H9 (cell line): ENCODE measurements at regions not wholly inside any gene's neighbourhood (a gene's known extent, or its start where the extent isn't known, plus 50 kb on each side); places are given as distances from the start of the nearest gene placed in this dataset.

Experiments used
- DNase-seq: peaks from one replicate; pipeline ENCODE4 v3.0.0-alpha.2; 2017
- H2AFZ ChIP-seq: one replicate; pipeline ENCODE4 v1.6.1; 2013; ENCODE audit warnings: mild to moderate bottlenecking, low read length, control low read depth, moderate library complexity
- H2AK5ac ChIP-seq: 2 replicates; pipeline ENCODE4 v1.6.1; 2013; ENCODE audit warnings: low read length, control low read depth, mixed read lengths; ENCODE audit not compliant: insufficient read length
- H2BK120ac ChIP-seq: one replicate; pipeline ENCODE4 v1.6.1; 2013; ENCODE audit warnings: low read depth, mild to moderate bottlenecking, low read length, control low read depth, inconsistent platforms; ENCODE audit not compliant: poor library complexity, severe bottlenecking
- H2BK12ac ChIP-seq: 2 replicates; pipeline ENCODE4 v1.6.1; 2013; ENCODE audit warnings: low read length, control low read depth, mixed read lengths, low read depth; ENCODE audit not compliant: insufficient read length
- H2BK15ac ChIP-seq: 2 replicates; pipeline ENCODE4 v1.6.1; 2013; ENCODE audit warnings: low read depth, low read length, control low read depth
- H2BK20ac ChIP-seq: one replicate; pipeline ENCODE4 v1.6.1; 2013; ENCODE audit warnings: low read depth, mild to moderate bottlenecking, low read length, control low read depth, inconsistent platforms; ENCODE audit not compliant: poor library complexity, severe bottlenecking
- H2BK5ac ChIP-seq: 2 replicates; pipeline ENCODE4 v1.6.1; 2013; ENCODE audit warnings: low read length, control low read depth, mixed read lengths; ENCODE audit not compliant: insufficient read length
- H3K14ac ChIP-seq: 2 replicates; pipeline ENCODE4 v1.6.1; 2013; ENCODE audit warnings: low read length, control low read depth; ENCODE audit not compliant: insufficient read depth
- H3K18ac ChIP-seq: 2 replicates; pipeline ENCODE4 v1.6.1; 2013; ENCODE audit warnings: low read depth, mild to moderate bottlenecking, mixed read lengths, low read length, control low read depth; ENCODE audit not compliant: insufficient read length
- H3K23ac ChIP-seq: 2 replicates; pipeline ENCODE4 v1.6.1; 2013; ENCODE audit warnings: low read length, control low read depth, mixed read lengths, low read depth; ENCODE audit not compliant: insufficient read length
- H3K23me2 ChIP-seq: 2 replicates; pipeline ENCODE4 v1.6.1; 2013; ENCODE audit warnings: low read depth, mild to moderate bottlenecking, mixed read lengths, low read length, control low read depth; ENCODE audit not compliant: insufficient read length, poor library complexity, severe bottlenecking
- H3K27ac ChIP-seq: 2 replicates; pipeline ENCODE4 v1.5.1; 2013; ENCODE audit warnings: low read length, control low read depth, mixed read lengths, low read depth; ENCODE audit not compliant: insufficient read length
- H3K27me3 ChIP-seq: 2 replicates; pipeline ENCODE4 v1.6.1; 2013; ENCODE audit warnings: low read length, control low read depth, inconsistent platforms; ENCODE audit not compliant: insufficient read depth
- H3K4ac ChIP-seq: 2 replicates; pipeline ENCODE4 v1.6.1; 2013; ENCODE audit warnings: low read depth, mild to moderate bottlenecking, control low read depth, inconsistent platforms, low read length, moderate library complexity
- H3K4me1 ChIP-seq: 2 replicates; pipeline ENCODE4 v1.6.1; 2013; ENCODE audit warnings: low read length, control low read depth, inconsistent platforms; ENCODE audit not compliant: insufficient read depth
- H3K4me2 ChIP-seq: 2 replicates; pipeline ENCODE4 v1.6.1; 2013; ENCODE audit warnings: low read length, control low read depth, mixed read lengths; ENCODE audit not compliant: insufficient read length, insufficient read depth
- H3K56ac ChIP-seq: 2 replicates; pipeline ENCODE4 v1.6.1; 2013; ENCODE audit warnings: low read depth, mild to moderate bottlenecking, mixed read lengths, low read length, control low read depth; ENCODE audit not compliant: insufficient read length
- H3K79me1 ChIP-seq: 2 replicates; pipeline ENCODE4 v1.6.1; 2013; ENCODE audit warnings: low read depth, mild to moderate bottlenecking, moderate library complexity, low read length, control low read depth, inconsistent platforms; ENCODE audit not compliant: insufficient read depth, poor library complexity, severe bottlenecking
- H3K79me2 ChIP-seq: 2 replicates; pipeline ENCODE4 v1.6.1; 2013; ENCODE audit warnings: low read length, control low read depth, inconsistent platforms; ENCODE audit not compliant: insufficient read depth
- H3K9ac ChIP-seq: 2 replicates; pipeline ENCODE4 v1.6.1; 2013; ENCODE audit warnings: low read length, control low read depth, mixed read lengths; ENCODE audit not compliant: insufficient read length; ENCODE audit errors: extremely low read depth
- H3K9me3 ChIP-seq: one replicate; pipeline ENCODE4 v1.6.1; 2013; ENCODE audit warnings: low read depth, low read length, inconsistent platforms; ENCODE audit not compliant: control insufficient read depth
- H3T11ph ChIP-seq: one replicate; pipeline ENCODE4 v1.6.1; 2013; ENCODE audit warnings: mild to moderate bottlenecking, low read length, control low read depth, inconsistent platforms
- H4K20me1 ChIP-seq: one replicate; pipeline ENCODE4 v1.6.1; 2013; ENCODE audit not compliant: control insufficient read depth, insufficient read length, insufficient read depth
- H4K5ac ChIP-seq: 2 replicates; pipeline ENCODE4 v1.6.1; 2013; ENCODE audit warnings: low read depth, mild to moderate bottlenecking, mixed read lengths, low read length, control low read depth; ENCODE audit not compliant: insufficient read length
- H4K8ac ChIP-seq: replicated peaks from 2 replicates; pipeline ENCODE4 v1.6.1; 2013; ENCODE audit warnings: low read length, control low read depth, mixed read lengths, low read depth; ENCODE audit not compliant: insufficient read length
- H4K91ac ChIP-seq: 2 replicates; pipeline ENCODE4 v1.6.1; 2013; ENCODE audit warnings: low read depth, mild to moderate bottlenecking, moderate library complexity, mixed read lengths, low read length, control low read depth; ENCODE audit not compliant: insufficient read length
- H3K27ac Mint-ChIP-seq, 3 experiments: 2 replicates in 2 of 3; 3 replicates in 1 of 3; pipeline ENCODE4 v1.8.0; 2020 to 2021; ENCODE audit warnings: mixed read lengths in 3 of 3, mild to moderate bottlenecking in 1 of 3, moderate library complexity in 1 of 3
- H3K27me3 Mint-ChIP-seq: 2 replicates; pipeline ENCODE4 v1.8.0; 2021; ENCODE audit warnings: low read depth, mild to moderate bottlenecking, moderate library complexity, mixed read lengths
- H3K36me3 Mint-ChIP-seq, 3 experiments: 2 replicates in 2 of 3; 3 replicates in 1 of 3; pipeline ENCODE4 v1.8.0; 2020 to 2021; ENCODE audit warnings: low read depth in 3 of 3, mixed read lengths in 3 of 3; ENCODE audit not compliant: insufficient read depth in 1 of 3
- H3K4me1 Mint-ChIP-seq, 2 experiments: 2 replicates each; pipeline ENCODE4 v1.8.0; 2020; ENCODE audit warnings: mixed read lengths in 2 of 2
- H3K4me3 Mint-ChIP-seq, 2 experiments: 2 replicates in 1 of 2; 3 replicates in 1 of 2; pipeline ENCODE4 v1.8.0; 2020 to 2021; ENCODE audit warnings: mild to moderate bottlenecking in 2 of 2, mixed read lengths in 2 of 2, moderate library complexity in 1 of 2
- H3K9me3 Mint-ChIP-seq, 2 experiments: 2 replicates in 1 of 2; 3 replicates in 1 of 2; pipeline ENCODE4 v1.8.0; 2020; ENCODE audit warnings: mild to moderate bottlenecking in 2 of 2, mixed read lengths in 2 of 2, moderate library complexity in 1 of 2
- CTCF ChIP-seq: fragments of 200-600 bp; sonication (generic); conservative IDR thresholded peaks from 3 replicates; pipeline ENCODE4 v1.8.0; 2021; ENCODE audit warnings: antibody characterized with exemption, mild to moderate bottlenecking
- WGBS: extraction: QIAGEN DNeasy Blood & Tissue Kit; methylation state at CpG from one replicate; pipeline ENCODE4 v1.1.7; 2013; ENCODE audit warnings: missing lambda C conversion rate, low lambda C conversion rate, mixed read lengths; ENCODE audit not compliant: insufficient read length; ENCODE audit errors: extremely low coverage; 5-methylcytosine and 5-hydroxymethylcytosine counted together

DNA sequence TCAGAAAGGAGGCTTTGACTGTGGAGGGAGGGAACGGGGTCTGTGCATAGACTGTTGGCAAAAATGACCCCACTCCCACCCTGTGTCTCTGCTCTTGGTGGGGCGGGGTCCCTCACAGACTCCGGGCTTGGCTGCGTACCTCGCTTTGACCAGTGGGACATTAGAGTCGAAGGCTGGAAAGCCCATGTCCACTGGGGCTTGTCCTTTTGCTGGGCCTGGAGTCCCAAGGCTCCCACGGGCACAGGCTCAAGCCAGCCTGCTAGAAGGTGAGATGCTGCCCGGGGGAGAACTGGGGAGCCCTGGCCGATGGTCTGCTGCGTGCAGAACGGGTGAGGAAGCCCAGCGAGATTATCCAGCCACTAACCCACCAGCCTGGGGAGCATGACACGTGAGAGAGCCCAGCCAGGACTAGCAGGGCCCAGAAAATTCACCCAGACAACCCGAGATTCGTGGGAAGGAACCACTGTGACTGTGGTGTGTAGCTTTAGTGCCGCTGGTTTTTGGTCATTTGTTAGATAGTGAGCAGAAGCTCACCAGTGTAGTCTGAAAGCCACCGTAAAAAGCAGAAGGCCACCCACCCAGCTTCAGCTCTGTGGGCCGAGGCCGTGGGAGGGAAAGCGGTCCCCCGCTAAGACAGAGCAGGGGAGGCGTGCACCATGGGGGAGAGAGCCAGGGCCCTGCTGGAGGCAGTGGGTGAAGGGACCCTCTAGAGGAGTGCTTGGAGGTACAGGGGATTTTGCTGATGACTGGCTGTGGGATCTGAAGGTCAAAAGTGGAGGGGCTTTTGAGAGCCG lies 78.3 kb upstream of the C1orf174 start:
- no peak overlapping the region for H2BK20ac ChIP-seq

More for the DNA sequence above, 78.3 kb upstream of the C1orf174 start:
- H2BK15ac ChIP-seq: no peak overlapping the region
- H3K23me2 ChIP-seq: no peaks in the 10 kb centered on the region
- no peak overlapping the region for H4K5ac ChIP-seq
- no peaks in the 10 kb centered on the region for H3K9me3 ChIP-seq
- no peak overlapping the region for H3K56ac ChIP-seq
- H3K27me3 Mint-ChIP-seq: no peaks in the 10 kb centered on the region
- no peak overlapping the region for H3K9ac ChIP-seq
- H3K23ac ChIP-seq: no peak overlapping the region
- H3K4me1 ChIP-seq: no peaks in the 10 kb centered on the region
- H3K4me2 ChIP-seq: no peak overlapping the region
- H3K36me3 Mint-ChIP-seq: no peaks in the 10 kb centered on the region
- H3K14ac ChIP-seq: no peak overlapping the region
- H3K4ac ChIP-seq: no peak overlapping the region
- H3K79me1 ChIP-seq: no peaks in the 10 kb centered on the region
- no peaks in the 10 kb centered on the region for H3K27me3 ChIP-seq
- H3K27ac ChIP-seq: no peak overlapping the region
- no peak overlapping the region for H3T11ph ChIP-seq
- WGBS: no CpG with 5 or more reads among the region's 23 CpGs
- no peak overlapping the region for H2BK12ac ChIP-seq
- H2AK5ac ChIP-seq: no peak overlapping the region
- H4K20me1 ChIP-seq: no peaks in the 10 kb centered on the region
- no peak overlapping the region for H2BK120ac ChIP-seq
- H4K91ac ChIP-seq: no peak overlapping the region
- no peak for TF ChIP-seq CTCF
- no peaks in the 10 kb centered on the region; a peak in 2 of 5 replicates for H3K9me3 Mint-ChIP-seq
- H3K18ac ChIP-seq: no peak overlapping the region
- no peak overlapping the region for H4K8ac ChIP-seq
- DNase-seq: no peak
- H2BK5ac ChIP-seq: no peak overlapping the region
- H3K79me2 ChIP-seq: no peaks in the 10 kb centered on the region
- H2AFZ ChIP-seq: no peak overlapping the region
- H3K4me3 Mint-ChIP-seq: no peak overlapping the region
- no peak overlapping the region; a peak in 1 of 7 replicates for H3K27ac Mint-ChIP-seq
- peaks cover 17 to 32% of the 10 kb centered on the region in 2 experiments for H3K4me1 Mint-ChIP-seq
